Glutamatergic neuron (in vitro differentiated cells): ENCODE measurements at regions not wholly inside any gene's neighbourhood (a gene's known extent, or its start where the extent isn't known, plus 50 kb on each side); places are given as distances from the start of the nearest gene placed in this dataset.

Experiments
- DNase-seq: peaks from one replicate; pipeline ENCODE4 v3.0.0; 2022
- H3K27ac Mint-ChIP-seq: one replicate; pipeline ENCODE4 v1.8.0; 2020; ENCODE audit warnings: mild to moderate bottlenecking, mixed read lengths, inconsistent platforms; ENCODE audit not compliant: unreplicated experiment
- H3K27me3 Mint-ChIP-seq: one replicate; pipeline ENCODE4 v1.8.0; 2020; ENCODE audit warnings: mild to moderate bottlenecking, moderate library complexity, mixed read lengths, inconsistent platforms; ENCODE audit not compliant: unreplicated experiment
- H3K36me3 Mint-ChIP-seq: one replicate; pipeline ENCODE4 v1.8.0; 2020; ENCODE audit warnings: mild to moderate bottlenecking, mixed read lengths, inconsistent platforms; ENCODE audit not compliant: unreplicated experiment
- H3K4me1 Mint-ChIP-seq: one replicate; pipeline ENCODE4 v1.8.0; 2020; ENCODE audit warnings: mild to moderate bottlenecking, low read depth, mixed read lengths, inconsistent platforms; ENCODE audit not compliant: unreplicated experiment
- H3K4me3 Mint-ChIP-seq: one replicate; pipeline ENCODE4 v1.8.0; 2020; ENCODE audit warnings: mild to moderate bottlenecking, mixed read lengths, inconsistent platforms; ENCODE audit not compliant: unreplicated experiment
- H3K9me3 Mint-ChIP-seq: one replicate; pipeline ENCODE4 v1.8.0; 2020; ENCODE audit warnings: mild to moderate bottlenecking, moderate library complexity, mixed read lengths, inconsistent platforms; ENCODE audit not compliant: unreplicated experiment
- TF ChIP-seq, protein P1 (sequence below): fragments of 200-600 bp; sonication (generic); IDR thresholded peaks from one replicate; pipeline ENCODE4 v1.5.0; 2021; ENCODE audit not compliant: partially characterized antibody, unreplicated experiment

GRCh38 chr19:30978639-30979038 is 370.6 kb downstream of the TSHZ3 start:
- no peak overlapping the region for H3K4me3 Mint-ChIP-seq
- no peak overlapping the region for H3K27ac Mint-ChIP-seq
- H3K9me3 Mint-ChIP-seq: no peaks in the 10 kb centered on the region
- peaks cover 2% of the 10 kb centered on the region for H3K4me1 Mint-ChIP-seq
- TF ChIP-seq, protein P1, sequence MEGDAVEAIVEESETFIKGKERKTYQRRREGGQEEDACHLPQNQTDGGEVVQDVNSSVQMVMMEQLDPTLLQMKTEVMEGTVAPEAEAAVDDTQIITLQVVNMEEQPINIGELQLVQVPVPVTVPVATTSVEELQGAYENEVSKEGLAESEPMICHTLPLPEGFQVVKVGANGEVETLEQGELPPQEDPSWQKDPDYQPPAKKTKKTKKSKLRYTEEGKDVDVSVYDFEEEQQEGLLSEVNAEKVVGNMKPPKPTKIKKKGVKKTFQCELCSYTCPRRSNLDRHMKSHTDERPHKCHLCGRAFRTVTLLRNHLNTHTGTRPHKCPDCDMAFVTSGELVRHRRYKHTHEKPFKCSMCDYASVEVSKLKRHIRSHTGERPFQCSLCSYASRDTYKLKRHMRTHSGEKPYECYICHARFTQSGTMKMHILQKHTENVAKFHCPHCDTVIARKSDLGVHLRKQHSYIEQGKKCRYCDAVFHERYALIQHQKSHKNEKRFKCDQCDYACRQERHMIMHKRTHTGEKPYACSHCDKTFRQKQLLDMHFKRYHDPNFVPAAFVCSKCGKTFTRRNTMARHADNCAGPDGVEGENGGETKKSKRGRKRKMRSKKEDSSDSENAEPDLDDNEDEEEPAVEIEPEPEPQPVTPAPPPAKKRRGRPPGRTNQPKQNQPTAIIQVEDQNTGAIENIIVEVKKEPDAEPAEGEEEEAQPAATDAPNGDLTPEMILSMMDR: no peak
- peaks cover 4% of the 10 kb centered on the region for H3K36me3 Mint-ChIP-seq
- no peaks in the 10 kb centered on the region for H3K27me3 Mint-ChIP-seq
- DNase-seq: no peak

DNA sequence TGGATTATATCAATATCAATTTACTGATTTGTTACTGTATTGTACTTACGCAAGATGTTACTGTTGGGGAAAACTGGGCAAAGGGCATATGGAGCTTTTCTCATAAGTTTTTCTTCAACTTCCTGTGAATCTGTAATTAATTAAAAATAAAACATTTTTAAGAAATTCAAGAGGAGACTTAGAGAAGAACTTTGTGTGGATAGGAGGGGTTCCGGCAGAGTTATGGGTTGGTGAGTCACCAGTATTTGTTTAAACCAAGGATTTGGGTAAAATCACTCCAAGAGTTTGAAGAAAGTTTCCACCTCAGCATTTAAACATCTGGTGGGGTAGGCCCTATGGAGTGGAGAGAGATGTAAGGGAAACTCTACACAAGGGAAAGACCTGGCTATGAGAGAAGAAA is 379.6 kb downstream of the TSHZ3 start:
- Mint-ChIP-seq H3K4me1 (peaks cover 2% of the 10 kb centered on the region), H3K27me3 (no peaks in the 10 kb centered on the region), H3K27ac (no peak overlapping the region), H3K4me3 (no peak overlapping the region), H3K36me3 (no peaks in the 10 kb centered on the region), H3K9me3 (no peaks in the 10 kb centered on the region)
- TF ChIP-seq, protein P1: no peak
- DNase-seq: no peak

GRCh38 chr19:30968841-30969399 is 380.3 kb downstream of the TSHZ3 start:
- no peaks in the 10 kb centered on the region for H3K9me3 Mint-ChIP-seq
- H3K27me3 Mint-ChIP-seq: no peaks in the 10 kb centered on the region
- H3K27ac Mint-ChIP-seq: no peak overlapping the region
- H3K4me1 Mint-ChIP-seq: no peaks in the 10 kb centered on the region
- DNase-seq: no peak
- H3K4me3 Mint-ChIP-seq: no peak overlapping the region
- no peaks in the 10 kb centered on the region for H3K36me3 Mint-ChIP-seq
- TF ChIP-seq, protein P1: no peak

- DNase-seq: no peak
- H3K4me3 Mint-ChIP-seq: no peak overlapping the region
- H3K27ac Mint-ChIP-seq: no peak overlapping the region
Observed at GRCh38 chr19:30968210-30968609, 381.0 kb downstream of the TSHZ3 start.

DNA sequence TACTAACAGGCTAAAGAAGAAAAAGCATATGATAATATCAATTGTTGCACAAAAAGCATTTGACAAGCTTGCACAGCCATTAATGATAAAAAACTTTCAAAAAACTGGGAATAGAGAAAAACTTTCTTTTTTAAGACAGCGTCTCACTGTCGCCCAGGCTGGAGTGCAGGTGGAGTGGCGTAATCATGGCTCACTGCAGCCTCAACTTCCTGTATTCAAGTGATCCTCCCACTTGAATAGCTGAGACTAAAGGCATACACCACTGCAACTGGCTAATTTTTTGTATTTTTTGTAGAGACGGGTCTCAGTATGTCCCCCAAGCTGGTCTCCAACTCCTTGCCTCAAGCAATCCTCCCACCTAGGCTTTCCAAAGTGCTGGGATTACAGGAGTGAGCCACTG is 382.8 kb downstream of the TSHZ3 start:
- H3K4me1 Mint-ChIP-seq: no peaks in the 10 kb centered on the region
- no peaks in the 10 kb centered on the region for H3K9me3 Mint-ChIP-seq
- DNase-seq: no peak
- no peak overlapping the region for H3K27ac Mint-ChIP-seq
- H3K4me3 Mint-ChIP-seq: no peak overlapping the region
- TF ChIP-seq, protein P1: no peak
- peaks cover 5% of the 10 kb centered on the region for H3K36me3 Mint-ChIP-seq
- peaks cover 3% of the 10 kb centered on the region for H3K27me3 Mint-ChIP-seq

More at GRCh38 chr19:30968210-30968609, 381.0 kb downstream of the TSHZ3 start:
- Mint-ChIP-seq H3K36me3 (no peaks in the 10 kb centered on the region), H3K27me3 (no peaks in the 10 kb centered on the region), H3K4me1 (no peaks in the 10 kb centered on the region), H3K9me3 (no peaks in the 10 kb centered on the region)
- TF ChIP-seq, protein P1: no peak
